Fibroblast of peridontal ligament (primary cell): ENCODE measurements at regions not wholly inside any gene's neighbourhood (a gene's known extent, or its start where the extent isn't known, plus 50 kb on each side); places are given as distances from the start of the nearest gene placed in this dataset.

ENCODE experiments used
- DNase-seq: peaks from one replicate; pipeline ENCODE4 v3.0.0-alpha.2; 2010; ENCODE audit errors: extremely low read depth

DNA sequence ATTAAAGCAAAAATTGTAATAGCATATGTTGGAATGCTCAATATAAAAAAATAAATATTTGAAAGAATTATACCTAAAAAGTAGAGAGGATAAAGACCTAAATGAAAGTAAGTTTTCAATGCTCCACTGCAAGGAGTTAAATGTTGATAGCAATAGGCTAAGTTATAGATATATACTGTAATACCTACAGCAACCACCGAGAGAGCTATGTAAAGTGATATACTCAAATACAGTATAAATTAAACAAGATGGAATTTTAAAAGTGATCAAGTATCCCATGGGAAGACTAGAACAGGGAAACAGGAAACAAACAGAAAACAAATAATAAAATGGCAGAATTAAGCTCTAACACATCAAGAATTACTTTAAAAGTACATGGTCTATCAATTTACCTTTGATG, 73.9 kb downstream of the CASP3 start:
- no peak for DNase-seq

DNA sequence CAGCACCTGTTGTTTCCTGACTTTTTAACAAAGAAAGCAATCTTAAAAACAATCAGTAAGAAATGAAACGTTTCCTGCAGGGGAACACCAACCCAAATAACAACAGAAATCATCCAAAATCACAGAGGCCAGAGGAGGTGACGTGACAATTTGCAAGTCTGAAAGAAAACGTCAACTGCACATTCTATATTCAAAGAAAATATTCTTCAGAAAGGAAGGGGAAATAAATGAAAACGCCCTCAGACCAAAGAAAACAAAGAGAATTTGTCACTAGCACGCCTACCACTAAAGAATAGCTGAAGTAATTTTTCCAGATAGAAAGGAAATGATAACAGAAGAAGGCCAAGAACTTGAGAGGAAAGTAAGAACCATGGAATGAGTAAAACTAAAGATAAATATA, 74.4 kb downstream of the CASP3 start:
- DNase-seq: no peak

DNA sequence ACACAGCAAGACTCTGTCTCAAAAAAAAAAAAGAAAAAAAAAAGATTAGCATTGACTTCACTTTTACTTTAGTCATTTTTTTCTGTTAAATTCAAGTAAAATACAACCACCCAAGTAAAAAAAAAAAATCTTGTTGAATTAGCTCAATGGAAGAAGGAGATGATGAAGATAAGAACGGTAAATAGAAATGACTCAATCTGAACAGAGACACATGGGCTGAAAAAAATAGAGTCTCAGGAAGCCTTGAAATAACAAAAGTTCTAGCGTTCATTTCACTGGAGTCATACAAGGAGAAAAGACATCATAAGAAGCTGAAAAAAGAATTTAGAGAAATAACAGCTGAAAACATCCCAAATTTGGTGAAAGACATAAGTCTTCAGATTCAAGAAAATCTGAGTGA, 75.5 kb downstream of the CASP3 start:
- no peak for DNase-seq

DNA sequence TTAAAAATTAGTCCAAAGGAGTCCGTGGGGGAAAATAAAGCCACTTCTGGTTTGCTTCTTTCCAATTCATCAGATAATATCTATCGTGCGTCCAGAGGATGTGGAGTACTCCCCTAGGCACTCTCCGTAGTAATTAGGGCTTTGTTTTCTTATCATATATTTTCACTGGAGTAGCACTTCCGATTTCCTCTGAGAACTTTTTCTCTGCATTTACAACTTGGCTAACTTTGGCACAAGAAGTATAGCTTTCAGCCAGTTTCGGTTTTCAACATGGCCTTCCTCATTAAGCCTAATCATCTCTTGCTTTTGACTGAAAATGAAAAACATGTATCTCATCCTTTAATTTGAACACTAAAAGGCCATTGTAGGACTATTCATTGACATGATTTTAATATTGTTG, 80.5 kb downstream of the CASP3 start:
- no peak for DNase-seq

GRCh38 chr4:184563621-184564020, 85.6 kb downstream of the CASP3 start:
- DNase-seq: no peak

DNA sequence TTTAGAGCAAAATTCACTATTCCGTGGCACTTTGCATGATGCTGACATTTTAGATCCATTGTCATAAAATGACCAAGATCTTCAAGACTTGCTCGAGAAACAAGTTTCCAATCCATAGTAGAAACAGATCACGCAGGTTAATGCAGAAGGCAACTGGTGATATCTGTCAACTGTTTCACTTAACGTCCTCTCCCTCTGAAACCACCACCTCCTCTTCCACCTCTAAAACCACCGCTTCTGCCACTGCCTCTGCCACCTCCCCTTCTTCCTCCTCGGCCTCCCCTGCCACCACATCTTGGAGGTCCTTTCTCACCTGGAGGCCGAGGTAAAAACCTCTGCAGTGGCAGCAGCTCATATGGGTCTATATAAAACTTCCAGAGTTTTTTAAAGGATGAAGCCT, 84.6 kb upstream of the IRF2 start:
- no peak for DNase-seq

DNA sequence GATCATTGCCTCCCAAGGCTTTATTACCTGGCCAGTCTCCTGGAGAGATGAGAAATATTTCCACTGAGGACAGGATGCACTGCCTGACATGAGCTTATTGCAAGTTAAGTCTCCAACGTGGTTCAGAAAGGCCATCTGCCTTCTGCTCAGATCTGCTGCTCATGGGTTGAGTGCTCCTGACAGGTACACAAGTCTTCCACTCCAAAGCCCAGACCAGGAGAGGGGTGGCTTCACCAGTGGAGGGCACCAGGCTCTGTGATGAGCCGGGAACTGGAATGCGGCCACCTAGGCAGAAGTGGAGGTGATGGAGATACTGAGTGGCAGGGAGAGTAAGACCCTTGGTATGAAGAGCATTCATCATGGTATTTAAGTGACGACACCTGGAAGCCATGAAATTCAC, 79.5 kb upstream of the IRF2 start:
- DNase-seq: no peak

DNA sequence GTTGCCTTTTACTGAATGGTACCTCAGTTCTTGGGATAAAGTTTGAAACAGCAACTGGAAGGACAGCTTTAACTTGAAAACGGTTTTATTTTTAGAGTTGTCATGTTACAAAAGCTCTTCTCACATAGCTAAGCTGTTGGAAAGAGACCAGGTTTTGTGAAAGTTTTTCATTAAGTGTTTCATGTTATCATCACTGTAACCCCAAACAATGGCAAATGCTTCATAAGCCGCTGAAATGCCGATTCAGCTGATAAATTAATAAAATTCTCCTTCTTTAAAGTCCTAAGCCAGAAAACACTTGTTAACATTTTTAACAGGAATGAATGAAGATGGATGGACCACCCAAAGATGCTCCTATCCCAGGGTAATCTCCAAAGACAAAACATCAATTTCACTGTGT, 76.1 kb upstream of the IRF2 start:
- DNase-seq: peak; percentile 9

DNA sequence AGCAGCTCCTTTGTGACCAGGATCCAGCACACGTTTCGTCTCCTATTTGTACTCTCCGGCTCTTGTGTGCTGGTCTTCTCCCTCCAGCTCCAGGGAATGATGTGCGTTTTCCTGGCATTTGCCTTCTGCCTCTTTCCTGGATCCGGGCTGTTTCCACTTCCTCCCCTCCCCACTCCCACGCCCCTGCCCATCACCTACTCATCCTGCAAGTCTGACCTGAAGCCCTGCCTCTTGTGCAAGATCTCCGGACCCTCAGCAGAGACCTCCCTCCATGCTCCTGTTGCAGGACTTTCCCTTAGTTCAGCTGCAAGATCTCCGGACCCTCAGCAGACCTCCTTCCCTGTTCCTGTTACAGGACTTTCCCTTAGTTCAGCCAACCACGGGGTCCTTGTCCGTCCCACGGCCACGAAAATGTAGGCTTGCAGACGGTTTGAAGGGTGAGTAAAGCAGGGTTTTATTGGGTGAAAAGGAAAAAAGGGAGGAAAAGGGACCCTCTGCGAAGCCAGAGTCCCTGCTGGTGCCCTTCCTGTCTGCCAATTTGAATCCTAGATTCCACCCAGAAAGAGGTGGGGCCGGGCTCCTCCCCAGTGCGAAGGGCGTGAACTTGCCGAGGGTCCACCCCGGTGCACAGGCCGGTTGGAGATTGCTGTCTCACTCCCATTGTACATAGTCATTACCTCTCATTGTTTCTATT, 74.4 kb upstream of the IRF2 start:
- no peak for DNase-seq

- DNase-seq: no peak
Observed at GRCh38 chr4:184548316-184548647, 73.9 kb upstream of the IRF2 start.

DNA sequence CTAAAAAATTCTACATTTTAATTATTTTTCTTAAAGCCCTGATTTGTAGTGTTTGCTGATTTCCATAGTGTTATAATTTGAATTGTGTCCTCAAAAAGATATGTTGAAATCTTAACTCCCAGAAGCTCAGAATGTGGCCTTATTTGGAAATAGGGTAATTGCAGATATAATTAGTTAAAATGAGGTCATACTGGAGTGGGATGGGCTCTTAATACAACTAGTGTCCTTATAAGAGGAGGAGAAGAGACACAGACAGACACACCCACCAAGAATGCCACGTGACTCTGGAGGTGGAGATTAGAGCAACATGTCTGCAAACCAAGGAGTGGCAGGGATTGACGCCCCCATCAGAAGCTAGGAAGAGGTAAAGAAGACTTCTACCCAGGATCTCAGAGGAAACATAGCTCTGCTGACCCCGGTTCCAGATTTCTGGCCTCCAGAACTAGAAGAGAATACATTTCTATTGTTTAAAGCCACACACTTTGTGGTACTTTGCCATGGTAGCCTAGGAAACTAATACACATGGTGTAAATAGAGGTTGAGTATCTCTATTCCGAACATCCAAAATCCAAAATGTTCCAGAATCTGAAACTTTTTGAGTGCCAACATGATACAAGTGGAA, 70.5 kb upstream of the IRF2 start:
- DNase-seq: no peak

GRCh38 chr4:184541907-184542306, 67.6 kb upstream of the IRF2 start:
- no peak for DNase-seq

GRCh38 chr4:184540307-184540706, 66.0 kb upstream of the IRF2 start:
- DNase-seq: no peak

- DNase-seq: peak; percentile 95
Observed at GRCh38 chr4:184538023-184538599, 63.8 kb upstream of the IRF2 start.

GRCh38 chr4:184537269-184538022, 63.1 kb upstream of the IRF2 start:
- DNase-seq: peak; percentile 95

GRCh38 chr4:184536881-184537248, 62.5 kb upstream of the IRF2 start:
- DNase-seq: no peak

GRCh38 chr4:184536065-184536880, 61.9 kb upstream of the IRF2 start:
- peak; percentile 19 for DNase-seq

DNA sequence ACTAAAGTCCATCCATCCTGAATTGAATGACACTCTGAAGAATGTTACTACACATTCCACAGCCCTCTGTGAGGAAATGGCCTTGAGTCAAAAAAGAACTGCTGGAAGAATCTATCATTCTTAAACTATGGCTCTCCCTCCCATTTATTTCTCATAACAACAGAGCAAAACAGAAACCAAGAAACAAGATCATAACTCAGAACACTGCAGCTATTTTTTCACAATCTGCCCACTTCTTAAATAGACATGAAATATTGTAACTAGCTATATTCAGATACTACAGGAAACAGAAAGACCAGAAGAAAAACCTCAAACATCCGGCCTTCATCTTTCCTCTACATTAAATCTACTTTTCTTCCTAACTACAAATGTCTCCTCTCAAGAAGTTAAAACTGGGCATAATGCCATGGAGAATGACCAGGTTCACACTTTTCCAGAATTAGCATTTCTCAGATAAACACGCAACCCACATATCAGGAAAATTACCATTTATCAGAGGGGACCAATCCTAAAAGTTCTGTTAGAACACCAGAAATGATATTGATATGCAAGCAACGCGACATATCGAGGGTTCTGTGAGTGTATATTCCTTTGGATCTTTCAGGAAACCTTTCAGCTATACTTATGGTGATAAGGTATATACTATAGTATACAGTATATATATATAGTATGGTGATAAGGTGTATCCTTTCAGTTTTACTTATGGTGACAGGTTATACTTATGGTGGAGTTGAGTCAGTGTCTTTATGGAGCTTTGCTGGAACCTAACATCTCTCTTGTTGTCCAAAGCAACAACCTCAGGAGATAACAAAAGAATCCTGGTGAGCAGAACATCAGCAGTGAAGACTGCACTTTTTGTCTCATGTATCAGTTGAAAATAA, 60.4 kb upstream of the IRF2 start:
- peak; percentile 90 for DNase-seq

DNA sequence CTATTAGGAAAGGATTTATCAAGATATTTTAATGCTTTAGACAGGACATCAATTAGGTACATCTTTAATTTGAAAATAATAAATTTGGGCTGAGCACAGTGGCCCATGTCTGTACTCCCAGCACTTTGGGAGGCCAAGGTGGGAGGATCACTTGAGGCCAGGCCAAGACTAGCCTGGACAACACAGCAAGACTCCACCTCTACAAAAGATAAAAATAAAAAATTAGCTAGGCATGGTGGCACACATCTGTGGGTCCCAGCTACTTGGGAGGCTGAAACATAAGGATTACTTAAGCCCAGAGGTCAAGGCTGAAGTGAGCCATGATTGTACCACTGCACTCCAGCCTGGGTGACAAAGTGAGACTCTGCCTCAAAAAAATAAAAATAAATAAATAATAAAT, 59.6 kb upstream of the IRF2 start:
- no peak for DNase-seq

DNA sequence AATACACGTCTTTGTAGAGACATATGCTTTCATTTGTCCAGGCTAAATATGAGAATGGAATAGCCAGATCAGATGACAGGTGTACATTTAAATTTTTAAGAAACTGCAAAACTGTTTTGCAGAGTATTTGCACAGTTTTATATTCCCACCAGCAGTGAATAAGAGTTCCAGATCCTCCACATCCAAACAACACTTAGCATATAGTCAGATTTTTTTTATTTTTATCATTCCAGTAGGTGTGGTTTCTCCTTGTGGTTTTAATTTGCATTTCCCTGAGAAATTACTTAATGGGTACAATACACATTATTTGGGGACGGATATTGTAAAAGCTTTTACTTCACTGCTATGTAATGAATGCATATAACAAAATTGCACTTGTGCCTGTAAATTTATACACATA, 56.7 kb upstream of the IRF2 start:
- no peak for DNase-seq

GRCh38 chr4:184529283-184529682, 54.9 kb upstream of the IRF2 start:
- DNase-seq: no peak
